Neuronal stem cell (in vitro differentiated cells): ENCODE measurements at regions not wholly inside any gene's neighbourhood (a gene's known extent, or its start where the extent isn't known, plus 50 kb on each side); places are given as distances from the start of the nearest gene placed in this dataset.

Experiments used
- DNase-seq: peaks from one replicate; pipeline ENCODE4 v3.0.0-alpha.2; 2013; ENCODE audit warnings: low spot score
- H2AFZ ChIP-seq: one replicate; pipeline ENCODE4 v1.6.1; 2013; ENCODE audit warnings: mild to moderate bottlenecking, low read length, inconsistent platforms
- H2AK5ac ChIP-seq: 2 replicates; pipeline ENCODE4 v1.6.1; 2013; ENCODE audit warnings: low read depth, mild to moderate bottlenecking, inconsistent platforms, low read length, moderate library complexity, mixed read lengths
- H2BK120ac ChIP-seq: 2 replicates; pipeline ENCODE4 v1.6.1; 2013; ENCODE audit warnings: low read depth, mild to moderate bottlenecking, inconsistent platforms, low read length, moderate library complexity, mixed read lengths
- H2BK12ac ChIP-seq: one replicate; pipeline ENCODE4 v1.6.1; 2013; ENCODE audit warnings: low read length, inconsistent platforms
- H2BK15ac ChIP-seq: 2 replicates; pipeline ENCODE4 v1.6.1; 2013; ENCODE audit warnings: mild to moderate bottlenecking, low read length, inconsistent platforms, mixed read lengths
- H2BK5ac ChIP-seq: one replicate; pipeline ENCODE4 v1.6.1; 2013; ENCODE audit warnings: inconsistent platforms, mild to moderate bottlenecking, low read length, moderate library complexity
- H3K14ac ChIP-seq: one replicate; pipeline ENCODE4 v1.6.1; 2013; ENCODE audit warnings: low read length, inconsistent platforms
- H3K18ac ChIP-seq: 2 replicates; pipeline ENCODE4 v1.6.1; 2013; ENCODE audit warnings: low read length, inconsistent platforms
- H3K23ac ChIP-seq: 2 replicates; pipeline ENCODE4 v1.6.1; 2013; ENCODE audit warnings: low read depth, mild to moderate bottlenecking, mixed read lengths, low read length, inconsistent platforms; ENCODE audit not compliant: poor library complexity
- H3K27ac ChIP-seq: replicated peaks from 3 replicates; pipeline ENCODE4 v1.5.1; 2013; ENCODE audit warnings: low read length, inconsistent platforms
- H3K27me3 ChIP-seq, 3 experiments: 2 replicates each; pipeline ENCODE4 v1.6.1; 2013; ENCODE audit warnings: low read length in 3 of 3, mild to moderate bottlenecking in 2 of 3, inconsistent platforms in 1 of 3, low read depth in 1 of 3, mixed read lengths in 1 of 3, moderate library complexity in 1 of 3; ENCODE audit not compliant: control insufficient read depth in 3 of 3, insufficient read depth in 3 of 3
- H3K36me3 ChIP-seq, 2 donors: replicated peaks in 1 of 2; 2 replicates each; pipeline ENCODE4 v1.6.1; 2013; ENCODE audit warnings: low read length in 2 of 2; ENCODE audit not compliant: control insufficient read depth in 2 of 2, insufficient read depth in 2 of 2
- H3K4ac ChIP-seq: 2 replicates; pipeline ENCODE4 v1.6.1; 2013; ENCODE audit warnings: inconsistent platforms, mild to moderate bottlenecking, low read length, moderate library complexity
- H3K4me1 ChIP-seq, 2 donors: 1 replicate in 1 of 2; 2 replicates in 1 of 2; pipeline ENCODE4 v1.6.1; 2013; ENCODE audit warnings: low read length in 2 of 2, low read depth in 1 of 2; ENCODE audit not compliant: control insufficient read depth in 2 of 2, insufficient read depth in 1 of 2
- H3K4me2 ChIP-seq: one replicate; pipeline ENCODE4 v1.6.1; 2013; ENCODE audit warnings: mild to moderate bottlenecking, low read length, inconsistent platforms; ENCODE audit not compliant: insufficient read depth, poor library complexity, severe bottlenecking
- H3K4me3 ChIP-seq, 2 donors: 2 replicates each; pipeline ENCODE4 v1.5.1; 2013; ENCODE audit warnings: low read length in 2 of 2, mild to moderate bottlenecking in 2 of 2, inconsistent platforms in 1 of 2, moderate library complexity in 1 of 2
- H3K79me1 ChIP-seq: one replicate; pipeline ENCODE4 v1.6.1; 2013; ENCODE audit warnings: low read depth, mild to moderate bottlenecking, inconsistent platforms, low read length, moderate library complexity
- H3K9ac ChIP-seq: one replicate; pipeline ENCODE4 v1.6.1; 2013; ENCODE audit warnings: mild to moderate bottlenecking, low read depth, low read length, inconsistent platforms; ENCODE audit not compliant: poor library complexity
- H3K9me3 ChIP-seq, 2 donors: replicated peaks in 1 of 2; 2 replicates each; pipeline versions ENCODE3 to v1.6.1; 2013; ENCODE audit warnings: low read length in 2 of 2, mild to moderate bottlenecking in 2 of 2, inconsistent platforms in 1 of 2, low read depth in 1 of 2, mixed read lengths in 1 of 2, moderate library complexity in 1 of 2; ENCODE audit not compliant: control insufficient read depth in 2 of 2, insufficient read depth in 1 of 2
- H4K8ac ChIP-seq: one replicate; pipeline ENCODE4 v1.6.1; 2013; ENCODE audit warnings: low read depth, mild to moderate bottlenecking, inconsistent platforms, low read length, moderate library complexity
- H4K91ac ChIP-seq: one replicate; pipeline ENCODE4 v1.6.1; 2013; ENCODE audit warnings: low read length, low read depth, mild to moderate bottlenecking, inconsistent platforms; ENCODE audit not compliant: poor library complexity
- WGBS, 2 donors: extraction: QIAGEN DNeasy Blood & Tissue Kit; methylation state at CpG; one replicate each; pipeline ENCODE4 v1.1.7; 2013; ENCODE audit warnings: missing lambda C conversion rate in 2 of 2, mixed read lengths in 1 of 2; ENCODE audit not compliant: insufficient read length in 2 of 2, insufficient replicate concordance in 1 of 2; ENCODE audit errors: extremely low coverage in 2 of 2; 5-methylcytosine and 5-hydroxymethylcytosine counted together

GRCh38 chr9:105143136-105143430 is 101.4 kb upstream of the SLC44A1 start:
- DNase-seq, result no peak
- Histone ChIP-seq H3K4me2 (no peak overlapping the region), H3K27ac (no peak overlapping the region), H2BK12ac (no peak overlapping the region), H4K8ac (no peak overlapping the region), H3K9me3 (no peaks in the 10 kb centered on the region), H3K14ac (no peak overlapping the region), H3K23ac (no peak overlapping the region), H3K9ac (no peak overlapping the region), H2BK15ac (no peak overlapping the region), H2AK5ac (no peak overlapping the region), H2BK120ac (no peak overlapping the region), H4K91ac (no peak overlapping the region), H3K79me1 (no peaks in the 10 kb centered on the region), H3K4me1 (peaks cover 11 to 16% of the 10 kb centered on the region in 2 donors), H3K27me3 (no peaks in the 10 kb centered on the region), H3K4ac (no peak overlapping the region), H3K36me3 (no peaks in the 10 kb centered on the region), H3K4me3 (no peak overlapping the region), H2AFZ (no peak overlapping the region), H2BK5ac (no peak overlapping the region), H3K18ac (peak overlapping the region; percentile 7)
- WGBS, 2 donors, result no CpG with 5 or more reads among the region's 6 CpGs

GRCh38 chr9:105144076-105144475 is 100.4 kb upstream of the SLC44A1 start:
- Histone ChIP-seq H3K14ac (no peak overlapping the region), H4K8ac (no peak overlapping the region), H3K27me3 (no peaks in the 10 kb centered on the region), H2BK15ac (no peak overlapping the region), H3K4ac (no peak overlapping the region), H3K27ac (no peak overlapping the region), H3K36me3 (no peaks in the 10 kb centered on the region), H3K23ac (no peak overlapping the region), H2BK120ac (no peak overlapping the region), H2AFZ (no peak overlapping the region), H2BK12ac (no peak overlapping the region), H3K4me1 (peaks cover 5 to 12% of the 10 kb centered on the region in 2 donors), H4K91ac (no peak overlapping the region), H2AK5ac (no peak overlapping the region), H3K4me3 (no peak overlapping the region), H3K9me3 (no peaks in the 10 kb centered on the region), H3K18ac (no peak overlapping the region), H3K79me1 (no peaks in the 10 kb centered on the region), H2BK5ac (no peak overlapping the region), H3K9ac (no peak overlapping the region), H3K4me2 (no peak overlapping the region)
- whole genome bisulfite sequencing, 2 donors, result no CpG with 5 or more reads among the region's 1 CpG
- DNase-seq, result no peak

- H3K36me3 ChIP-seq, result no peaks in the 10 kb centered on the region
- H3K4me3 ChIP-seq, result no peak overlapping the region
- no peak overlapping the region for H3K18ac ChIP-seq
- H3K9me3 ChIP-seq, result no peaks in the 10 kb centered on the region
- no peak overlapping the region for H2AK5ac ChIP-seq
- no peak overlapping the region for H3K14ac ChIP-seq
- no peak overlapping the region for H3K4me2 ChIP-seq
- no peak overlapping the region for H2BK12ac ChIP-seq
- H3K27me3 ChIP-seq, result no peaks in the 10 kb centered on the region
- WGBS, 2 donors, result no CpG with 5 or more reads among the region's 2 CpGs
- H4K8ac ChIP-seq, result no peak overlapping the region
- H3K9ac ChIP-seq, result no peak overlapping the region
- no peak overlapping the region for H2BK15ac ChIP-seq
- H3K79me1 ChIP-seq, result no peaks in the 10 kb centered on the region
- no peak for DNase-seq
- no peak overlapping the region for H3K27ac ChIP-seq
- peaks cover 5 to 12% of the 10 kb centered on the region in 2 donors for H3K4me1 ChIP-seq
- no peak overlapping the region for H2AFZ ChIP-seq
- H2BK5ac ChIP-seq, result no peak overlapping the region
- H3K4ac ChIP-seq, result no peak overlapping the region
- H3K23ac ChIP-seq, result no peak overlapping the region
- no peak overlapping the region for H4K91ac ChIP-seq
- H2BK120ac ChIP-seq, result no peak overlapping the region
These were observed 99.6 kb upstream of the SLC44A1 start for GRCh38 chr9:105144841-105145240.

GRCh38 chr9:105146677-105147076 is 97.8 kb upstream of the SLC44A1 start:
- no peak overlapping the region for H3K9ac ChIP-seq
- no peak overlapping the region for H3K4me3 ChIP-seq
- no CpG with 5 or more reads among the region's 5 CpGs for WGBS, 2 donors
- no peaks in the 10 kb centered on the region for H3K79me1 ChIP-seq
- no peak overlapping the region for H4K8ac ChIP-seq
- no peak for DNase-seq
- peaks cover 5 to 11% of the 10 kb centered on the region in 2 donors for H3K4me1 ChIP-seq
- H3K23ac ChIP-seq, result no peak overlapping the region
- no peak overlapping the region for H3K4me2 ChIP-seq
- peak overlapping the region; percentile 69 for H2AK5ac ChIP-seq
- peak overlapping the region; percentile 4 for H2BK5ac ChIP-seq
- no peaks in the 10 kb centered on the region for H3K36me3 ChIP-seq
- no peak overlapping the region for H2BK15ac ChIP-seq
- H2BK120ac ChIP-seq, result no peak overlapping the region
- H2AFZ ChIP-seq, result no peak overlapping the region
- no peak overlapping the region for H4K91ac ChIP-seq
- no peak overlapping the region for H3K4ac ChIP-seq
- no peaks in the 10 kb centered on the region for H3K27me3 ChIP-seq
- no peak overlapping the region for H3K27ac ChIP-seq
- H3K14ac ChIP-seq, result no peak overlapping the region
- H3K9me3 ChIP-seq, result no peaks in the 10 kb centered on the region
- no peak overlapping the region for H2BK12ac ChIP-seq
- no peak overlapping the region for H3K18ac ChIP-seq
